Pons (tissue), 1 donor: ENCODE measurements at regions not wholly inside any gene's neighbourhood (a gene's known extent, or its start where the extent isn't known, plus 50 kb on each side); places are given as distances from the start of the nearest gene placed in this dataset.

Source experiments
- DNase-seq: peaks from one replicate; pipeline ENCODE4 v3.0.0-alpha.2; 2016; ENCODE audit warnings: low spot score

- DNase-seq: no peak
These were observed 82.4 kb upstream of the NTRK2 start for GRCh38 chr9:84587153-84587552.

GRCh38 chr9:84589542-84589941 lies 80.0 kb upstream of the NTRK2 start:
- no peak for DNase-seq

- no peak for DNase-seq
These were observed 78.8 kb upstream of the NTRK2 start for GRCh38 chr9:84590706-84591105.

- no peak for DNase-seq
These were observed 76.6 kb upstream of the NTRK2 start for GRCh38 chr9:84592918-84593317.

- DNase-seq: no peak
These were observed 76.2 kb upstream of the NTRK2 start for GRCh38 chr9:84593352-84593751.

- DNase-seq: peak; percentile 45
These were observed 72.4 kb upstream of the NTRK2 start for GRCh38 chr9:84597131-84597530.

- no peak for DNase-seq
These were observed 70.5 kb upstream of the NTRK2 start for GRCh38 chr9:84598921-84599636.

- DNase-seq: peak; percentile 8
These were observed 68.8 kb upstream of the NTRK2 start for GRCh38 chr9:84600739-84601138.

- DNase-seq: no peak
These were observed 65.3 kb upstream of the NTRK2 start for GRCh38 chr9:84604223-84604622.

- no peak for DNase-seq
These were observed 59.8 kb upstream of the NTRK2 start for GRCh38 chr9:84609779-84610178.

- no peak for DNase-seq
These were observed 56.1 kb upstream of the NTRK2 start for GRCh38 chr9:84613431-84613830.

- no peak for DNase-seq
These were observed 54.0 kb upstream of the NTRK2 start for GRCh38 chr9:84615544-84615943.

- DNase-seq: no peak
These were observed 52.0 kb upstream of the NTRK2 start for GRCh38 chr9:84617411-84618029.
